K562 (cell line): ENCODE measurements at regions not wholly inside any gene's neighbourhood (a gene's known extent, or its start where the extent isn't known, plus 50 kb on each side); places are given as distances from the start of the nearest gene placed in this dataset.

ENCODE experiments used
- ATAC-seq: fragments of 200-7000 bp; cut with Tn5 transposase; 3 replicates; pipeline ENCODE4 v1.9.1; 2020; ENCODE audit warnings: moderate library complexity
- BruUV-seq: library from RNA; stranded (reverse); fragments of 400-500 nt; replicated peaks from 2 replicates; lab custom pipeline; 2021; lab: Mats Ljungman, UMichigan
- CTCF ChIA-PET: fragments of 300-600 bp; formaldehyde crosslinking; extraction: SDS; loops from one replicate; lab custom pipeline; 2021; ENCODE audit warnings: low intra/inter-chr PET ratio; lab: Yijun Ruan, JAX
- POLR2A ChIA-PET: fragments of 300-600, 350-650 bp; sonication (Branson Sonifier 250); formaldehyde crosslinking; extraction: SDS; loops from one replicate; lab custom pipeline; 2021; ENCODE audit warnings: antibody characterized with exemption, inconsistent platforms; lab: Yijun Ruan, JAX
- DNase-seq, 4 experiments: peaks; one replicate each; pipeline versions ENCODE4 v3.0.0 to v3.0.0-alpha.2; 2011 to 2018; ENCODE audit warnings: low spot score in 3 of 4, mixed read lengths in 3 of 4; ENCODE audit errors: extremely low read depth in 1 of 4
- FAIRE-seq: peaks from 2 replicates; lab custom pipeline; 2011; peaks lifted over from hg19 to GRCh38; lab: Jason Lieb, UNC
- H2AFZ ChIP-seq: 2 replicates; pipeline ENCODE4 v1.6.0; 2011; ENCODE audit warnings: low read depth, low read length, control low read depth, inconsistent platforms
- H3K27ac ChIP-seq: fragments of 200-600 bp; 3 replicates; pipeline ENCODE4 v1.8.0; 2011; ENCODE audit warnings: low read depth, mild to moderate bottlenecking, control low read depth, inconsistent platforms, low read length, moderate library complexity, mixed read lengths; ENCODE audit errors: extremely low read depth
- H3K27me3 ChIP-seq, 2 experiments: fragments of 300-600 bp in 1 of 2; 2 replicates in 1 of 2; 3 replicates in 1 of 2; pipeline versions ENCODE4 v1.6.0 to v1.8.0; 2011; ENCODE audit warnings: inconsistent platforms in 2 of 2, low read length in 2 of 2, mild to moderate bottlenecking in 1 of 2, mixed read lengths in 1 of 2, moderate library complexity in 1 of 2; ENCODE audit not compliant: control insufficient read depth in 2 of 2, insufficient read depth in 2 of 2
- H3K36me3 ChIP-seq: fragments of 300-600 bp; 3 replicates; pipeline ENCODE4 v1.8.0; 2011; ENCODE audit warnings: mild to moderate bottlenecking, low read length, inconsistent platforms; ENCODE audit not compliant: control insufficient read depth, insufficient read depth
- H3K4me1 ChIP-seq, 2 experiments: fragments of 200-600 bp in 1 of 2; replicated peaks in 1 of 2; 2 replicates in 1 of 2; 3 replicates in 1 of 2; pipeline versions ENCODE4 v1.5.1 to v1.8.0; 2011; ENCODE audit warnings: inconsistent platforms in 2 of 2, low read length in 2 of 2, mild to moderate bottlenecking in 1 of 2, mixed read lengths in 1 of 2, moderate library complexity in 1 of 2; ENCODE audit not compliant: control insufficient read depth in 2 of 2, insufficient read depth in 2 of 2
- H3K4me2 ChIP-seq: 2 replicates; pipeline ENCODE4 v1.6.1; 2011; ENCODE audit warnings: low read length, control low read depth, inconsistent platforms, mixed read lengths; ENCODE audit not compliant: insufficient read depth
- H3K4me3 ChIP-seq: fragments of 200-600 bp; sonication (generic), shearing (Covaris generic); 2 replicates; pipeline ENCODE4 v1.5.1; 2016; ENCODE audit warnings: control low read depth, inconsistent platforms
- H3K79me2 ChIP-seq: fragments of 200-600 bp; 3 replicates; pipeline ENCODE4 v1.8.0; 2011; ENCODE audit warnings: low read length, inconsistent platforms; ENCODE audit not compliant: control insufficient read depth, insufficient read depth
- H3K9ac ChIP-seq, 2 experiments: 2 replicates each; pipeline versions ENCODE4 v1.6.0 to v1.6.1; 2011; ENCODE audit warnings: low read depth in 2 of 2, low read length in 2 of 2, control low read depth in 1 of 2, inconsistent platforms in 1 of 2, mild to moderate bottlenecking in 1 of 2, mixed read lengths in 1 of 2; ENCODE audit not compliant: insufficient read depth in 1 of 2
- H3K9me1 ChIP-seq: one replicate; pipeline ENCODE4 v1.6.0; 2011; ENCODE audit warnings: inconsistent platforms, mild to moderate bottlenecking, low read length, moderate library complexity; ENCODE audit not compliant: control insufficient read depth, insufficient read depth
- H3K9me3 ChIP-seq: replicated peaks from 2 replicates; pipeline ENCODE4 v1.5.1; 2011; ENCODE audit warnings: low read depth, low read length, inconsistent platforms; ENCODE audit not compliant: control insufficient read depth, insufficient read depth
- H4K20me1 ChIP-seq: replicated peaks from 2 replicates; pipeline ENCODE4 v1.6.1; 2011; ENCODE audit warnings: low read length, inconsistent platforms, mixed read lengths; ENCODE audit not compliant: control insufficient read depth, insufficient read depth
- CBX2 ChIP-seq: fragments of 200-600 bp; sonication (generic); IDR thresholded peaks from one replicate; pipeline ENCODE4 v1.6.1; 2012; ENCODE audit warnings: mild to moderate bottlenecking, low read length, inconsistent platforms; ENCODE audit not compliant: insufficient read depth, poor library complexity, severe bottlenecking
- ETS2 ChIP-seq: IDR thresholded peaks from 2 replicates; pipeline ENCODE4 v1.6.1; 2016; ENCODE audit warnings: borderline replicate concordance, missing genetic modification characterization, mild to moderate bottlenecking, moderate library complexity, missing compliant biosample characterization; ENCODE audit not compliant: poor library complexity, severe bottlenecking
- REST ChIP-seq, 2 experiments: fragments of 450-650 bp; formaldehyde crosslinking in 1 of 2; IDR thresholded peaks; 2 replicates each; pipeline versions ENCODE4 v1.4.0 to v1.6.1; 2014 to 2020; ENCODE audit warnings: mild to moderate bottlenecking in 2 of 2, borderline replicate concordance in 1 of 2, low read depth in 1 of 2
- WGBS: fragments of 100-300 bp; shearing (Covaris generic); methylation state at CpG from one replicate; pipeline ENCODE4 v1.1.6; 2016; ENCODE audit warnings: low coverage, mixed read lengths; ENCODE audit not compliant: insufficient coverage; ENCODE audit errors: missing lambda C conversion rate; 5-methylcytosine and 5-hydroxymethylcytosine counted together
- in situ Hi-C: fragments of 300-500 bp; cut with MboI; formaldehyde crosslinking; loops from 4 replicates; pipeline ENCODE4 v1.15.0; 2018; ENCODE audit warnings: inconsistent platforms, mixed read lengths
- intact Hi-C: fragments of 100-400 bp; cut with micrococcal nuclease; formaldehyde crosslinking; loops from 2 replicates; pipeline ENCODE4 v1.14.2; 2022

DNA sequence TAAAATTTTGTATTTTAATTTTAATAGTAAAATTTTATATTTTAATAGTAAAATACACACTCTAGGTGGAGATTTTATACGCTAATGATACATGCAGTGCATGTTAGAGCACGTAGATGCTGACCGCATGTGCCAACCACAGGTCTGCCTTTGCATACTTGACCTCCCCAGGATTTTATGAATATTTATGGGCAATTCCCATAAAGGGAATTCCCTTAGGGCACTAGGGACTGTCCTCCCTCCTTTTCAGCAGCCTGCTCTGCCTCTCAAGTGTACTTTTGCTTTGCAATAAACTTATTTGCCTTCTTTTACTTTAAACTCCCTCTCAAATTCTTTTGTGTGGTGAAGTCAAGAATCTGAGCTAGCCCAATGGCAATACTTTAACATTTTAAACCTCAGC, 217.7 kb upstream of the CDH8 start:
- ChIA-PET CTCF (no interaction called here), POLR2A (no interaction called here)
- H3K9me1 ChIP-seq: no peaks in the 10 kb centered on the region
- H3K27ac ChIP-seq: no peak overlapping the region
- no peaks in the 10 kb centered on the region for H3K36me3 ChIP-seq
- H3K79me2 ChIP-seq: no peaks in the 10 kb centered on the region
- H3K4me1 ChIP-seq: no peaks in the 10 kb centered on the region
- BruUV-seq: no TSS peak
- TF ChIP-seq CBX2: no peak
- TF ChIP-seq ETS2 (tag): no peak
- in situ Hi-C loops: no loop called here
- no peaks in the 10 kb centered on the region for H4K20me1 ChIP-seq
- intact Hi-C loops: no loop called here
- no peak overlapping the region for H3K9ac ChIP-seq
- ATAC-seq: no peak
- H3K27me3 ChIP-seq: no peaks in the 10 kb centered on the region
- H3K9me3 ChIP-seq: no peaks in the 10 kb centered on the region
- WGBS: 24% methylated on average over 3 of the region's 3 CpGs
- DNase-seq: no peak
- no peak overlapping the region for H2AFZ ChIP-seq
- no peak overlapping the region for H3K4me2 ChIP-seq
- no peak for FAIRE-seq
- H3K4me3 ChIP-seq: no peak overlapping the region

GRCh38 chr16:62249069-62249468, 212.8 kb upstream of the CDH8 start:
- H3K9me1 ChIP-seq: no peaks in the 10 kb centered on the region
- no peaks in the 10 kb centered on the region for H3K36me3 ChIP-seq
- DNase-seq (no peak), FAIRE-seq (no peak), ATAC-seq (no peak)
- 3% methylated on average over 3 of the region's 3 CpGs for WGBS
- ChIA-PET CTCF (no interaction called here), POLR2A (no interaction called here)
- no peaks in the 10 kb centered on the region for H4K20me1 ChIP-seq
- no peak overlapping the region for H3K9ac ChIP-seq
- H3K4me2 ChIP-seq: no peak overlapping the region
- H3K27me3 ChIP-seq: no peaks in the 10 kb centered on the region
- no TSS peak for BruUV-seq
- no peak for TF ChIP-seq REST (IDR thresholded peaks at IDR 0.05; ENCODE audit: borderline replicate concordance)
- no peak for TF ChIP-seq REST (CRISPR knock-in tag; IDR thresholded peaks at IDR 0.05; ENCODE audit: low read depth)
- in situ Hi-C loops: no loop called here
- no peaks in the 10 kb centered on the region for H3K9me3 ChIP-seq
- no peak overlapping the region for H3K4me3 ChIP-seq
- H3K79me2 ChIP-seq: no peaks in the 10 kb centered on the region
- no peak overlapping the region for H2AFZ ChIP-seq
- no peaks in the 10 kb centered on the region for H3K4me1 ChIP-seq
- H3K27ac ChIP-seq: no peak overlapping the region
- intact Hi-C loops: no loop called here
